Panc1 (cell line): ENCODE measurements at regions not wholly inside any gene's neighbourhood (a gene's known extent, or its start where the extent isn't known, plus 50 kb on each side); places are given as distances from the start of the nearest gene placed in this dataset.

Source experiments
- ATAC-seq: fragments of 200-7000 bp; cut with Tn5 transposase; 2 replicates; pipeline ENCODE4 v1.9.1; 2020; ENCODE audit warnings: mild to moderate bottlenecking, moderate library complexity
- BruUV-seq: library from RNA; stranded (reverse); fragments of 400-500 nt; replicated peaks from 2 replicates; lab custom pipeline; 2021; lab: Mats Ljungman, UMichigan
- CTCF ChIA-PET: fragments of 300-600 bp; sonication (Branson Sonifier 250); formaldehyde crosslinking; loops from one replicate; lab custom pipeline; 2022; ENCODE audit warnings: antibody characterized with exemption; lab: Charles Lee
- POLR2A ChIA-PET: fragments of 300-600 bp; sonication (Branson Sonifier 250); formaldehyde crosslinking; loops from one replicate; lab custom pipeline; 2022; ENCODE audit warnings: antibody characterized with exemption; lab: Charles Lee
- DNase-seq: peaks from one replicate; pipeline ENCODE4 v3.0.0-alpha.2; 2010; ENCODE audit warnings: low read depth, low spot score
- H3K27ac ChIP-seq: 2 replicates; pipeline ENCODE4 v1.5.1; 2011; ENCODE audit warnings: mild to moderate bottlenecking, low read length, inconsistent platforms
- H3K27me3 ChIP-seq: fragments of 200-500 bp; sonication (Bioruptor generic); 2 replicates; pipeline ENCODE4 v1.6.0; 2014; ENCODE audit warnings: low read length, inconsistent platforms; ENCODE audit not compliant: control insufficient read depth, insufficient read depth
- H3K36me3 ChIP-seq: fragments of 200-500 bp; sonication (Bioruptor generic); 2 replicates; pipeline ENCODE4 v1.5.1; 2014; ENCODE audit warnings: inconsistent platforms, mild to moderate bottlenecking, low read length, moderate library complexity; ENCODE audit not compliant: control insufficient read depth, insufficient read depth
- H3K4me1 ChIP-seq: 2 replicates; pipeline ENCODE4 v1.5.1; 2011; ENCODE audit warnings: inconsistent platforms, mild to moderate bottlenecking, low read length, moderate library complexity; ENCODE audit not compliant: control insufficient read depth, insufficient read depth
- H3K4me3 ChIP-seq, 2 experiments: 2 replicates each; pipeline ENCODE4 v1.5.1; 2011 to 2012; ENCODE audit warnings: low read depth in 2 of 2, low read length in 2 of 2, mild to moderate bottlenecking in 2 of 2, inconsistent platforms in 1 of 2, moderate library complexity in 1 of 2
- H3K9me3 ChIP-seq: fragments of 200-500 bp; sonication (Bioruptor generic); 2 replicates; pipeline ENCODE4 v1.5.1; 2014; ENCODE audit warnings: low read depth, mild to moderate bottlenecking, inconsistent platforms, low read length, moderate library complexity; ENCODE audit not compliant: control insufficient read depth, insufficient read depth
- POLR2AphosphoS5 ChIP-seq: IDR thresholded peaks from 2 replicates; pipeline ENCODE4 v1.6.1; 2012; ENCODE audit warnings: mild to moderate bottlenecking, low read depth, low read length, moderate library complexity
- SIN3A ChIP-seq: IDR thresholded peaks from 2 replicates; pipeline ENCODE4 v1.6.1; 2012; ENCODE audit warnings: low read depth, mild to moderate bottlenecking, low read length, moderate library complexity, borderline replicate concordance; ENCODE audit not compliant: insufficient read depth
- TCF7L2 ChIP-seq: IDR thresholded peaks from 2 replicates; pipeline ENCODE4 v1.6.1; 2011; ENCODE audit warnings: mild to moderate bottlenecking, low read depth, low read length, inconsistent platforms
- in situ Hi-C: cut with HindIII; loops from 2 replicates; pipeline ENCODE4 v1.10.0; 2016; ENCODE audit warnings: low sequenced_read_pairs, low pct_unique_long_range_greater_than_20kb
- intact Hi-C: fragments of 100-400 bp; cut with micrococcal nuclease; formaldehyde crosslinking; loops from one replicate; pipeline ENCODE4 v1.10.0; 2022; ENCODE audit not compliant: unreplicated experiment
- TF ChIP-seq, protein P1 (sequence below), 2 experiments: IDR thresholded peaks; 2 replicates each; pipeline ENCODE4 v1.6.1; 2011 to 2012; ENCODE audit warnings: low read depth in 2 of 2, control low read depth in 1 of 2, low read length in 1 of 2, mild to moderate bottlenecking in 1 of 2, moderate library complexity in 1 of 2; ENCODE audit not compliant: insufficient read depth in 1 of 2
- TF ChIP-seq, protein P2 (sequence below): fragments of 450-650 bp; IDR thresholded peaks from 2 replicates; pipeline ENCODE4 v1.5.1; 2017; ENCODE audit warnings: mild to moderate bottlenecking

DNA sequence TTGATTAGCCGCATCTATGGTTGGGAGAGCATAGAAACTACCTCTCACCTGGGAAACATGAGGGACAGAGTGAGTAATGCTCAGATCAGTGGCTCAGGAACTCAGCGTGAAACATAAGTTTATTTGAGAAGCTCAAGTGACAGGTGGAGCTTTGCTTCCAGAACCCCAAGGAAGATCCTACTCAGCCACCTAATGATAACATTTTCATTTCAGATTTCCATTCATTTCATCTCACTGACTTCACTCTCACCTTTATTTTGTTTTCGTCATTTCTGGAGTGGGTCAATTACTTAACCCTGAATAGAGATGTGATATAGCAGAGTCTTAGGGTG lies 145.5 kb upstream of the DUSP10 start:
- Histone ChIP-seq H3K4me3 (no peak overlapping the region), H3K27me3 (no peaks in the 10 kb centered on the region), H3K4me1 (no peaks in the 10 kb centered on the region), H3K27ac (no peak overlapping the region), H3K9me3 (no peaks in the 10 kb centered on the region), H3K36me3 (no peaks in the 10 kb centered on the region)
- in situ Hi-C loops (no loop called here), intact Hi-C loops (no loop called here)
- no TSS peak for BruUV-seq
- TF ChIP-seq, protein P1, sequence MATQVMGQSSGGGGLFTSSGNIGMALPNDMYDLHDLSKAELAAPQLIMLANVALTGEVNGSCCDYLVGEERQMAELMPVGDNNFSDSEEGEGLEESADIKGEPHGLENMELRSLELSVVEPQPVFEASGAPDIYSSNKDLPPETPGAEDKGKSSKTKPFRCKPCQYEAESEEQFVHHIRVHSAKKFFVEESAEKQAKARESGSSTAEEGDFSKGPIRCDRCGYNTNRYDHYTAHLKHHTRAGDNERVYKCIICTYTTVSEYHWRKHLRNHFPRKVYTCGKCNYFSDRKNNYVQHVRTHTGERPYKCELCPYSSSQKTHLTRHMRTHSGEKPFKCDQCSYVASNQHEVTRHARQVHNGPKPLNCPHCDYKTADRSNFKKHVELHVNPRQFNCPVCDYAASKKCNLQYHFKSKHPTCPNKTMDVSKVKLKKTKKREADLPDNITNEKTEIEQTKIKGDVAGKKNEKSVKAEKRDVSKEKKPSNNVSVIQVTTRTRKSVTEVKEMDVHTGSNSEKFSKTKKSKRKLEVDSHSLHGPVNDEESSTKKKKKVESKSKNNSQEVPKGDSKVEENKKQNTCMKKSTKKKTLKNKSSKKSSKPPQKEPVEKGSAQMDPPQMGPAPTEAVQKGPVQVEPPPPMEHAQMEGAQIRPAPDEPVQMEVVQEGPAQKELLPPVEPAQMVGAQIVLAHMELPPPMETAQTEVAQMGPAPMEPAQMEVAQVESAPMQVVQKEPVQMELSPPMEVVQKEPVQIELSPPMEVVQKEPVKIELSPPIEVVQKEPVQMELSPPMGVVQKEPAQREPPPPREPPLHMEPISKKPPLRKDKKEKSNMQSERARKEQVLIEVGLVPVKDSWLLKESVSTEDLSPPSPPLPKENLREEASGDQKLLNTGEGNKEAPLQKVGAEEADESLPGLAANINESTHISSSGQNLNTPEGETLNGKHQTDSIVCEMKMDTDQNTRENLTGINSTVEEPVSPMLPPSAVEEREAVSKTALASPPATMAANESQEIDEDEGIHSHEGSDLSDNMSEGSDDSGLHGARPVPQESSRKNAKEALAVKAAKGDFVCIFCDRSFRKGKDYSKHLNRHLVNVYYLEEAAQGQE (IDR thresholded peaks at IDR 0.05; ENCODE audit: insufficient read depth in 1 of 2, low read depth in 2 of 2, low read length in 1 of 2) = no peak
- TF ChIP-seq POLR2AphosphoS5 (no peak), SIN3A (no peak), TCF7L2 (no peak)
- TF ChIP-seq, protein P2, sequence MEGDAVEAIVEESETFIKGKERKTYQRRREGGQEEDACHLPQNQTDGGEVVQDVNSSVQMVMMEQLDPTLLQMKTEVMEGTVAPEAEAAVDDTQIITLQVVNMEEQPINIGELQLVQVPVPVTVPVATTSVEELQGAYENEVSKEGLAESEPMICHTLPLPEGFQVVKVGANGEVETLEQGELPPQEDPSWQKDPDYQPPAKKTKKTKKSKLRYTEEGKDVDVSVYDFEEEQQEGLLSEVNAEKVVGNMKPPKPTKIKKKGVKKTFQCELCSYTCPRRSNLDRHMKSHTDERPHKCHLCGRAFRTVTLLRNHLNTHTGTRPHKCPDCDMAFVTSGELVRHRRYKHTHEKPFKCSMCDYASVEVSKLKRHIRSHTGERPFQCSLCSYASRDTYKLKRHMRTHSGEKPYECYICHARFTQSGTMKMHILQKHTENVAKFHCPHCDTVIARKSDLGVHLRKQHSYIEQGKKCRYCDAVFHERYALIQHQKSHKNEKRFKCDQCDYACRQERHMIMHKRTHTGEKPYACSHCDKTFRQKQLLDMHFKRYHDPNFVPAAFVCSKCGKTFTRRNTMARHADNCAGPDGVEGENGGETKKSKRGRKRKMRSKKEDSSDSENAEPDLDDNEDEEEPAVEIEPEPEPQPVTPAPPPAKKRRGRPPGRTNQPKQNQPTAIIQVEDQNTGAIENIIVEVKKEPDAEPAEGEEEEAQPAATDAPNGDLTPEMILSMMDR = no peak
- ChIA-PET POLR2A (no interaction called here), CTCF (no interaction called here)
- ATAC-seq = no peak
- DNase-seq = no peak

DNA sequence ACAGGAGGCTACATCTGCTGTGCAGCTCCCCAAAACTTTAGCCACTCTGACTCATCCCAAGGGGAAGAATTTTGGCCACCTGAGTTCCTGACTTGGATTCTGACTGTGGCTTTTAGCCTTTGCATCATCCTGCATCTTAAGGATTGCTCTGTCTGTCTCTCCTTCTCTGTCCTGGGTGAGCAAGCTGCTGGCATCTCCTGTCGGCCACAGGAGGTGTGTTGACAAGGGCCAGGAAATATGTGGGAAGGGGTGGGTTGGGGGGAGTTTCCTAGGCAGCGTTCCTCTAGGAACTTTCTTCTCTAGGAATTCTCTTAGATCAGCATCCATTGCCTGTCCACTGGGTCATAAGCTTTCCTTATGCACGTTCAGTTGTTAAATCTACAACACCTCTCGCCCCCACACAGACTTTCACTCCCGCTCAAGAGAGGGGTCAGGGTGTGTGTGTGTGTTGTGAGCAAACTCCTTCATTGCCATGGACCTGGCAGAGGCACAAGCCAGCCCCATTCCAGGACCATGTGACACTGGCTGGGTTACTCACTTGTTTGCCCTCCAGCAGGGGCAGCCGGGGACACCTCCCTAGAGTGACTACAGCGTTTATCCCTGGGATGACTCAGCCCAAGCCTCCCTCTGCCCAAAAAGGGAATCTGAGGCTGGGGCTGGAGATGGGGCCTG lies 145.0 kb upstream of the DUSP10 start:
- ChIA-PET CTCF (no interaction called here), POLR2A (no interaction called here)
- TF ChIP-seq POLR2AphosphoS5 (no peak), SIN3A (no peak), TCF7L2 (no peak)
- TF ChIP-seq, protein P1 (IDR thresholded peaks at IDR 0.05; ENCODE audit: insufficient read depth in 1 of 2, low read depth in 2 of 2, low read length in 1 of 2) = no peak
- TF ChIP-seq, protein P2 = no peak
- Histone ChIP-seq H3K36me3 (no peaks in the 10 kb centered on the region), H3K9me3 (no peaks in the 10 kb centered on the region), H3K27me3 (no peaks in the 10 kb centered on the region), H3K27ac (no peak overlapping the region), H3K4me3 (no peak overlapping the region), H3K4me1 (no peaks in the 10 kb centered on the region)
- peak; percentile 78 for DNase-seq
- peak; percentile 69; the same call in 1 of the 2 replicates for ATAC-seq
- in situ Hi-C loops (no loop called here), intact Hi-C loops (no loop called here)
- BruUV-seq = no TSS peak
